GM19468 (cell line): ENCODE measurements at regions not wholly inside any gene's neighbourhood (a gene's known extent, or its start where the extent isn't known, plus 50 kb on each side); places are given as distances from the start of the nearest gene placed in this dataset.

Experiments
- ATAC-seq: cut with Tn5 transposase; IDR thresholded peaks from one replicate; pipeline ENCODE4 v1.9.1; 2021; ENCODE audit warnings: mild to moderate bottlenecking, moderate library complexity, moderate number of reproducible peaks; ENCODE audit not compliant: unreplicated experiment; ENCODE audit errors: extremely low read depth

GRCh38 chr7:46450886-46451285, 529.8 kb upstream of the IGFBP3 start:
- ATAC-seq = no peak

- no peak for ATAC-seq
Measured at GRCh38 chr7:46450425-46450824, 529.4 kb upstream of the IGFBP3 start.

GRCh38 chr7:46449743-46450142, 528.7 kb upstream of the IGFBP3 start:
- ATAC-seq = no peak

- no peak for ATAC-seq
Measured at GRCh38 chr7:46448478-46448877, 527.4 kb upstream of the IGFBP3 start.

GRCh38 chr7:46446151-46446550, 525.1 kb upstream of the IGFBP3 start:
- no peak for ATAC-seq

GRCh38 chr7:46444256-46444655, 523.2 kb upstream of the IGFBP3 start:
- no peak for ATAC-seq

- no peak for ATAC-seq
Measured at GRCh38 chr7:46440186-46440585, 519.1 kb upstream of the IGFBP3 start.

GRCh38 chr7:46432708-46433107, 511.6 kb upstream of the IGFBP3 start:
- ATAC-seq = no peak

- no peak for ATAC-seq
Measured at GRCh38 chr7:46428295-46428694, 507.2 kb upstream of the IGFBP3 start.

GRCh38 chr7:46424934-46425333, 503.9 kb upstream of the IGFBP3 start:
- ATAC-seq = no peak

- ATAC-seq = no peak
Measured at GRCh38 chr7:46421441-46422230, 500.6 kb upstream of the IGFBP3 start.

GRCh38 chr7:46414946-46415345, 493.9 kb upstream of the IGFBP3 start:
- no peak for ATAC-seq

GRCh38 chr7:46411236-46411635, 490.2 kb upstream of the IGFBP3 start:
- no peak for ATAC-seq

GRCh38 chr7:46407125-46407524, 486.1 kb upstream of the IGFBP3 start:
- ATAC-seq = no peak

GRCh38 chr7:46397591-46397990, 476.5 kb upstream of the IGFBP3 start:
- no peak for ATAC-seq

GRCh38 chr7:46396481-46396880, 475.4 kb upstream of the IGFBP3 start:
- no peak for ATAC-seq

- no peak for ATAC-seq
Measured at GRCh38 chr7:46393142-46393541, 472.1 kb upstream of the IGFBP3 start.

- ATAC-seq = no peak
Measured at GRCh38 chr7:46391231-46392201, 470.4 kb upstream of the IGFBP3 start.

GRCh38 chr7:46390042-46390441, 469.0 kb upstream of the IGFBP3 start:
- ATAC-seq = no peak

GRCh38 chr7:46389146-46389545, 468.1 kb upstream of the IGFBP3 start:
- ATAC-seq = no peak

- no peak for ATAC-seq
Measured at GRCh38 chr7:46387646-46388045, 466.6 kb upstream of the IGFBP3 start.
